Activated CD4-positive, alpha-beta T cell treated with anti-CD3 and anti-CD28 coated beads for 36 hours (primary cell): ENCODE measurements at regions not wholly inside any gene's neighbourhood (a gene's known extent, or its start where the extent isn't known, plus 50 kb on each side); places are given as distances from the start of the nearest gene placed in this dataset.
A peak's percentile ranks its signal among the peaks of the same experiment; 100 is the strongest.
"Not testable (repeated sequence)": the region's sequence is repeated elsewhere in the genome, so short reads cannot be mapped to it uniquely, and the experiment has no call there.

Experiments
- ATAC-seq: fragments of 200-7000 bp; cut with Tn5 transposase; one replicate; pipeline ENCODE4 v1.10.0; 2021; ENCODE audit warnings: mild to moderate bottlenecking, moderate library complexity
- CTCF ChIA-PET: fragments of 350-600 bp; sonication (Branson Sonifier 250); formaldehyde crosslinking; loops from one replicate; lab custom pipeline; 2021; ENCODE audit warnings: antibody characterized with exemption; lab: Charles Lee
- POLR2A ChIA-PET: fragments of 350-600 bp; sonication (Branson Sonifier 250); formaldehyde crosslinking; loops from one replicate; lab custom pipeline; 2021; ENCODE audit warnings: antibody characterized with exemption, inconsistent platforms; lab: Charles Lee
- DNase-seq: peaks from one replicate; pipeline ENCODE4 v3.0.0-alpha.2; 2020
- H3K27ac Mint-ChIP-seq: one replicate; pipeline ENCODE4 v1.8.0; 2021; ENCODE audit warnings: mixed read lengths
- H3K27me3 Mint-ChIP-seq: one replicate; pipeline ENCODE4 v1.8.0; 2021; ENCODE audit warnings: mixed read lengths
- H3K36me3 Mint-ChIP-seq: one replicate; pipeline ENCODE4 v1.8.0; 2021; ENCODE audit warnings: low read depth, mixed read lengths
- H3K4me1 Mint-ChIP-seq: one replicate; pipeline ENCODE4 v1.8.0; 2021; ENCODE audit warnings: mixed read lengths
- H3K4me3 Mint-ChIP-seq: one replicate; pipeline ENCODE4 v1.8.0; 2021; ENCODE audit warnings: mild to moderate bottlenecking, moderate library complexity, mixed read lengths
- H3K9me3 Mint-ChIP-seq: one replicate; pipeline ENCODE4 v1.8.0; 2021; ENCODE audit warnings: low read depth, mixed read lengths
- intact Hi-C, 2 experiments: fragments of 100-400 bp; cut with DNase I in 1 of 2; cut with micrococcal nuclease in 1 of 2; formaldehyde crosslinking; loops; one replicate each; pipeline versions ENCODE4 v1.14.2 to v1.15.1; 2022 to 2024; cut with DNase I, micrococcal nuclease

- Mint-ChIP-seq H3K27me3 (no peaks in the 10 kb centered on the region), H3K4me1 (peaks cover 2% of the 10 kb centered on the region), H3K27ac (no peak overlapping the region), H3K4me3 (no peak overlapping the region), H3K36me3 (no peaks in the 10 kb centered on the region), H3K9me3 (no peaks in the 10 kb centered on the region)
- CTCF ChIA-PET, result no interaction called here
- ATAC-seq (no peak), DNase-seq (no peak)
- POLR2A ChIA-PET, result no interaction called here
- intact Hi-C loops, result no loop called here
Observed at GRCh38 chr6:15110726-15111354, 135.0 kb upstream of the JARID2 start.

- DNase-seq, H3K27ac Mint-ChIP-seq, POLR2A ChIA-PET, ATAC-seq, intact Hi-C loops, H3K36me3 Mint-ChIP-seq, H3K9me3 Mint-ChIP-seq, CTCF ChIA-PET, H3K27me3 Mint-ChIP-seq, H3K4me1 Mint-ChIP-seq, H3K4me3 Mint-ChIP-seq: not testable (repeated sequence)
Observed at GRCh38 chr6:15111576-15111975, 134.3 kb upstream of the JARID2 start.

GRCh38 chr6:15113587-15113986 is 132.3 kb upstream of the JARID2 start:
- POLR2A ChIA-PET, result no interaction called here
- peaks cover 2% of the 10 kb centered on the region for H3K4me1 Mint-ChIP-seq
- intact Hi-C loops, result no loop called here
- CTCF ChIA-PET, result interaction anchor here (1.0 kb wide), 1 partner anchor 11 kb away, joined by 3 read pairs; no protein-coding TSS in a partner anchor
- H3K4me3 Mint-ChIP-seq, result no peak overlapping the region
- H3K27ac Mint-ChIP-seq, result no peak overlapping the region
- H3K27me3 Mint-ChIP-seq, result no peaks in the 10 kb centered on the region
- H3K9me3 Mint-ChIP-seq, result no peaks in the 10 kb centered on the region
- no peaks in the 10 kb centered on the region for H3K36me3 Mint-ChIP-seq
- ATAC-seq (no peak), DNase-seq (no peak)

GRCh38 chr6:15114061-15114460 is 131.8 kb upstream of the JARID2 start:
- no peak for ATAC-seq
- intact Hi-C loops, result no loop called here
- CTCF ChIA-PET, result interaction anchor here (1.0 kb wide), 1 partner anchor 10 kb away, joined by 3 read pairs; no protein-coding TSS in a partner anchor

GRCh38 chr6:15116889-15117288 is 129.0 kb upstream of the JARID2 start:
- intact Hi-C loops, result no loop called here
- H3K4me1 Mint-ChIP-seq, result peaks cover 6% of the 10 kb centered on the region
- H3K9me3 Mint-ChIP-seq, result no peaks in the 10 kb centered on the region
- ATAC-seq, result no peak
- H3K36me3 Mint-ChIP-seq, result no peaks in the 10 kb centered on the region
- CTCF ChIA-PET, result interaction anchor here (0.7 kb wide), 2 partner anchors 87 to 1114 kb away, joined by 3 to 4 read pairs; no protein-coding TSS in a partner anchor
- no peaks in the 10 kb centered on the region for H3K27me3 Mint-ChIP-seq
- H3K27ac Mint-ChIP-seq, result no peak overlapping the region
- no peak overlapping the region for H3K4me3 Mint-ChIP-seq
- DNase-seq, result no peak
- POLR2A ChIA-PET, result no interaction called here

More at GRCh38 chr6:15114061-15114460, 131.8 kb upstream of the JARID2 start:
- Mint-ChIP-seq H3K27ac (no peak overlapping the region), H3K4me3 (no peak overlapping the region), H3K9me3 (no peaks in the 10 kb centered on the region), H3K36me3 (no peaks in the 10 kb centered on the region), H3K4me1 (peaks cover 2% of the 10 kb centered on the region), H3K27me3 (no peaks in the 10 kb centered on the region)
- POLR2A ChIA-PET, result no interaction called here
- no peak for DNase-seq

GRCh38 chr6:15121443-15121842 is 124.4 kb upstream of the JARID2 start:
- no peaks in the 10 kb centered on the region for H3K9me3 Mint-ChIP-seq
- no peak for DNase-seq
- peaks cover 6% of the 10 kb centered on the region for H3K4me1 Mint-ChIP-seq
- ChIA-PET CTCF (interaction anchor here (0.6 kb wide), 1 partner anchor 563 kb away, joined by 3 read pairs; no protein-coding TSS in a partner anchor), POLR2A (no interaction called here)
- H3K27me3 Mint-ChIP-seq, result no peaks in the 10 kb centered on the region
- H3K36me3 Mint-ChIP-seq, result no peaks in the 10 kb centered on the region
- H3K27ac Mint-ChIP-seq, result no peak overlapping the region
- intact Hi-C loops, result no loop called here
- no peak for ATAC-seq
- H3K4me3 Mint-ChIP-seq, result no peak overlapping the region

GRCh38 chr6:15121977-15122550 is 123.8 kb upstream of the JARID2 start:
- no peak overlapping the region for H3K4me3 Mint-ChIP-seq
- POLR2A ChIA-PET, result interaction anchor here (0.7 kb wide), 1 partner anchor 465 kb away, joined by 5 read pairs; no protein-coding TSS in a partner anchor
- ATAC-seq (no peak), DNase-seq (no peak)
- H3K27ac Mint-ChIP-seq, result no peak overlapping the region
- peaks cover 6% of the 10 kb centered on the region for H3K4me1 Mint-ChIP-seq
- CTCF ChIA-PET, result interaction anchor here (0.6 kb wide), 1 partner anchor 563 kb away, joined by 3 read pairs; no protein-coding TSS in a partner anchor
- H3K27me3 Mint-ChIP-seq, result no peaks in the 10 kb centered on the region
- no peaks in the 10 kb centered on the region for H3K36me3 Mint-ChIP-seq
- intact Hi-C loops, result no loop called here
- no peaks in the 10 kb centered on the region for H3K9me3 Mint-ChIP-seq

GRCh38 chr6:15129887-15130286 is 116.0 kb upstream of the JARID2 start:
- ATAC-seq, result peak; percentile 80
- Mint-ChIP-seq H3K27ac (peak overlapping the region; percentile 88), H3K9me3 (no peaks in the 10 kb centered on the region), H3K4me1 (peaks cover 32% of the 10 kb centered on the region), H3K36me3 (no peaks in the 10 kb centered on the region), H3K4me3 (no peak overlapping the region), H3K27me3 (no peaks in the 10 kb centered on the region)
- intact Hi-C loops, result loop anchor here in 1 of 2 experiments (5.0 to 10.0 kb wide), 2 partner anchors 117 to 915 kb away; partner anchors contain the start of gene JARID2
- ChIA-PET CTCF (interaction anchor here (0.6 kb wide), 1 partner anchor 93 kb away, joined by 3 read pairs; no protein-coding TSS in a partner anchor), POLR2A (interaction anchor here (0.6 kb wide), 1 partner anchor 117 kb away, joined by 4 read pairs; no protein-coding TSS in a partner anchor)
- DNase-seq, result peak; percentile 40

- Mint-ChIP-seq H3K27ac (peak overlapping the region; percentile 17), H3K4me1 (peaks cover 32% of the 10 kb centered on the region), H3K27me3 (no peaks in the 10 kb centered on the region), H3K4me3 (no peak overlapping the region), H3K36me3 (no peaks in the 10 kb centered on the region), H3K9me3 (no peaks in the 10 kb centered on the region)
- DNase-seq (no peak), ATAC-seq (no peak)
- ChIA-PET CTCF (interaction anchor here (0.6 to 0.7 kb wide), 2 partner anchors 96 to 1633 kb away, joined by 3 read pairs; no protein-coding TSS in a partner anchor), POLR2A (no interaction called here)
- intact Hi-C loops, result loop anchor here in 1 of 2 experiments (5.0 to 10.0 kb wide), 2 partner anchors 116 to 916 kb away; partner anchors contain the start of gene JARID2
Observed at GRCh38 chr6:15131234-15131633, 114.6 kb upstream of the JARID2 start.

- DNase-seq, result no peak
- Mint-ChIP-seq H3K4me1 (peaks cover 32% of the 10 kb centered on the region), H3K9me3 (no peaks in the 10 kb centered on the region), H3K36me3 (no peaks in the 10 kb centered on the region), H3K27ac (peak overlapping the region; percentile 27), H3K4me3 (no peak overlapping the region), H3K27me3 (no peaks in the 10 kb centered on the region)
- ChIA-PET CTCF (no interaction called here), POLR2A (no interaction called here)
- intact Hi-C loops, result loop anchor here in 1 of 2 experiments (5.0 to 10.0 kb wide), 2 partner anchors 116 to 917 kb away; partner anchors contain the start of gene JARID2
- no peak for ATAC-seq
Observed at GRCh38 chr6:15131651-15132061, 114.2 kb upstream of the JARID2 start.

- ATAC-seq, result no peak
Observed at GRCh38 chr6:15132167-15132566, 113.7 kb upstream of the JARID2 start.

More at GRCh38 chr6:15132167-15132566, 113.7 kb upstream of the JARID2 start:
- no peak for DNase-seq
- intact Hi-C loops, result loop anchor here in 1 of 2 experiments (5.0 to 10.0 kb wide), 2 partner anchors 115 to 917 kb away; partner anchors contain the start of gene JARID2
- Mint-ChIP-seq H3K9me3 (no peaks in the 10 kb centered on the region), H3K27me3 (no peaks in the 10 kb centered on the region), H3K4me3 (no peak overlapping the region), H3K4me1 (peaks cover 34% of the 10 kb centered on the region), H3K27ac (no peak overlapping the region), H3K36me3 (no peaks in the 10 kb centered on the region)
- ChIA-PET CTCF (no interaction called here), POLR2A (no interaction called here)
